ENCODE measurements at regions not wholly inside any gene's neighbourhood (a gene's known extent, or its start where the extent isn't known, plus 50 kb on each side); places are given as distances from the start of the nearest gene placed in this dataset.

DNA sequence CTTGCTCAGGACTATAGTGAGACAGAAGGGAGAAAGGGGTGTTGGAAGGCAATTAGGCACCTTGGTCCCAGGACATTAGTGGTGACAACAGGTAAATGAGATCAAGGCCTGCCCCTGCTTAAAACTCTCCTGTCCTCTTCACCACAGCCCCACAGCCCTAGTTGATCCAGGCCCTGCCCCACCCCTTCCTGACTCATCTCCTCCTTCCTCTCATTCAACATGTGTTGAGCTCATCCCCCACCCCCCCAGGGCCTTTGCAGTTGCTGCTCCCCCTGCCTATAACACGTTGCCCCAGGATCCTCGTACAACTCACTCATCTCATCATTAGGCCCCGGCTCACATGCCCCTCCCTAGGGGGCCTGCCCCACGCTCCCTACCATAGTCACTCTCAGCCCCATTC lies 66.8 kb downstream of the TSPAN17 start:
- TF ChIP-seq CSDC2 (CRISPR knock-in tag; IDR thresholded peaks at IDR 0.05), result no peak
- no peak for TF ChIP-seq CSRNP3 (CRISPR knock-in tag; IDR thresholded peaks at IDR 0.05)
- TF ChIP-seq OSR1 (CRISPR knock-in tag; IDR thresholded peaks at IDR 0.05), result no peak
- TF ChIP-seq ZNF8 (CRISPR knock-in tag; IDR thresholded peaks at IDR 0.05), result no peak
- no peak for TF ChIP-seq GLIS3 (CRISPR knock-in tag; IDR thresholded peaks at IDR 0.05)
- no peak for TF ChIP-seq PPARA (CRISPR knock-in tag; IDR thresholded peaks at IDR 0.05; ENCODE audit: borderline replicate concordance)
- no peak for TF ChIP-seq TSHZ2 (CRISPR knock-in tag; IDR thresholded peaks at IDR 0.05)
- TF ChIP-seq ZFP30 (CRISPR knock-in tag; IDR thresholded peaks at IDR 0.05), result no peak
- TF ChIP-seq SNAI2 (CRISPR knock-in tag; IDR thresholded peaks at IDR 0.05), result no peak
- TF ChIP-seq ZC3H10 (CRISPR knock-in tag; IDR thresholded peaks at IDR 0.05), result no peak
- TF ChIP-seq POU6F1 (CRISPR knock-in tag; IDR thresholded peaks at IDR 0.05; ENCODE audit: borderline replicate concordance, low read depth), result no peak
- TF ChIP-seq, protein P1, sequence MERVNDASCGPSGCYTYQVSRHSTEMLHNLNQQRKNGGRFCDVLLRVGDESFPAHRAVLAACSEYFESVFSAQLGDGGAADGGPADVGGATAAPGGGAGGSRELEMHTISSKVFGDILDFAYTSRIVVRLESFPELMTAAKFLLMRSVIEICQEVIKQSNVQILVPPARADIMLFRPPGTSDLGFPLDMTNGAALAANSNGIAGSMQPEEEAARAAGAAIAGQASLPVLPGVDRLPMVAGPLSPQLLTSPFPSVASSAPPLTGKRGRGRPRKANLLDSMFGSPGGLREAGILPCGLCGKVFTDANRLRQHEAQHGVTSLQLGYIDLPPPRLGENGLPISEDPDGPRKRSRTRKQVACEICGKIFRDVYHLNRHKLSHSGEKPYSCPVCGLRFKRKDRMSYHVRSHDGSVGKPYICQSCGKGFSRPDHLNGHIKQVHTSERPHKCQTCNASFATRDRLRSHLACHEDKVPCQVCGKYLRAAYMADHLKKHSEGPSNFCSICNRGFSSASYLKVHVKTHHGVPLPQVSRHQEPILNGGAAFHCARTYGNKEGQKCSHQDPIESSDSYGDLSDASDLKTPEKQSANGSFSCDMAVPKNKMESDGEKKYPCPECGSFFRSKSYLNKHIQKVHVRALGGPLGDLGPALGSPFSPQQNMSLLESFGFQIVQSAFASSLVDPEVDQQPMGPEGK (CRISPR knock-in tag; IDR thresholded peaks at IDR 0.05; ENCODE audit: borderline replicate concordance), result no peak
- TF ChIP-seq RARB (CRISPR knock-in tag; IDR thresholded peaks at IDR 0.05), result no peak
- no peak for TF ChIP-seq TOX (CRISPR knock-in tag; IDR thresholded peaks at IDR 0.05; ENCODE audit: borderline replicate concordance)
- ATAC-seq, result no peak

GRCh38 chr5:176716320-176716719 lies 69.0 kb downstream of the TSPAN17 start:
- TF ChIP-seq GLIS3 (CRISPR knock-in tag; IDR thresholded peaks at IDR 0.05), result no peak
- TF ChIP-seq, protein P1 (CRISPR knock-in tag; IDR thresholded peaks at IDR 0.05; ENCODE audit: borderline replicate concordance), result peak; percentile 71; the same call in 1 of the 2 replicates
- peak; percentile 72; the same call in 1 of the 2 replicates for TF ChIP-seq TCF4 (CRISPR knock-in tag; IDR thresholded peaks at IDR 0.05; ENCODE audit: borderline replicate concordance)
- 0 out of 2 replicates have a peak, but pooled peaks have one; percentile 16 for TF ChIP-seq SNAI2 (CRISPR knock-in tag; IDR thresholded peaks at IDR 0.05)
- TF ChIP-seq BACH2 (CRISPR knock-in tag; IDR thresholded peaks at IDR 0.05; ENCODE audit: borderline replicate concordance), result no peak
- TF ChIP-seq ISL1 (CRISPR knock-in tag; IDR thresholded peaks at IDR 0.05), result no peak
- ATAC-seq, result peak; percentile 88

DNA sequence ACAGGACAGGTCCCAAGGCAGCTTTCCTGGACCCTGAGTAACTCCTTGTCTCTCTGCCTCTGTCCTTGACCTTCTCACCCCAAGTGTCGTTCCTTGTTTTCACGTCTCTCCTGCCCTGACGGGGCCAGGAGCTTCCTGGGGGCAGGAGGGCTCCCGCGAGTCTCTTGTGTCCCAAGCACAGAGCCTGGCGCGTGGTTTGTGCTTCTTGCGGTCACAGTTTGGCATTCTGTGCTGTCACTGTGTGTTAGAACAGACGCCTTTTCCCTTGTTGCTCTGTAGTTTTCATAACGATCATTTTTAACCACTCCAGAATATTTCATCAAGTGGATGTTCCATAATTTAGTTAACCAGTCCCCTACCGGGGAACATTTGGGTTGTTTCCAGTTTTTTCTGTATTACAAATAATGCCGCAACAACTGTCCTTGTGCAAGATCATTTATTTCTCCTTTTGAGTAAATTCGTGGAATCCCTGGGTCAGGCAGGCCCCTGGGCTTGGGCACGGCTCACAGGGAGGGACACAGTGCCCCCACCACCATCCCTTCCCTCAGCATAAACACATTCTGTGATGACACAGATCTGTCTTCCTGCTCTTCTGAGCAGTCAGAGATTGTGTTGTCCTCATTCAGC lies 71.9 kb downstream of the TSPAN17 start:
- ATAC-seq, result peak; percentile 14; the same call in 2 of the 3 replicates
- TF ChIP-seq ARNTL (CRISPR knock-in tag; IDR thresholded peaks at IDR 0.05; ENCODE audit: borderline replicate concordance, low read depth), result no peak

- ATAC-seq, result no peak
- no peak for TF ChIP-seq ZFP30 (CRISPR knock-in tag; IDR thresholded peaks at IDR 0.05)
- no peak for TF ChIP-seq ISL1 (CRISPR knock-in tag; IDR thresholded peaks at IDR 0.05)
- no peak for TF ChIP-seq TOX (CRISPR knock-in tag; IDR thresholded peaks at IDR 0.05; ENCODE audit: borderline replicate concordance)
- TF ChIP-seq ZC3H10 (CRISPR knock-in tag; IDR thresholded peaks at IDR 0.05), result no peak
These were observed 74.2 kb downstream of the TSPAN17 start for GRCh38 chr5:176721509-176721908.
